Endothelial cell of umbilical vein (primary cell): ENCODE measurements at regions not wholly inside any gene's neighbourhood (a gene's known extent, or its start where the extent isn't known, plus 50 kb on each side); places are given as distances from the start of the nearest gene placed in this dataset.
"Not testable (repeated sequence)": the region's sequence is repeated elsewhere in the genome, so short reads cannot be mapped to it uniquely, and the experiment has no call there.

Experiments
- BruUV-seq: library from RNA; stranded (reverse); fragments of 400-500 nt; replicated peaks from 2 replicates; lab custom pipeline; 2021; lab: Mats Ljungman, UMichigan
- CTCF ChIA-PET: fragments of 300-600, 350-600 bp; sonication (Branson Sonifier 250); formaldehyde crosslinking; loops from one replicate; lab custom pipeline; 2021; ENCODE audit warnings: antibody characterized with exemption, inconsistent platforms; lab: Charles Lee
- POLR2A ChIA-PET: fragments of 300-600, 350-600 bp; sonication (Branson Sonifier 250); formaldehyde crosslinking; loops from one replicate; lab custom pipeline; 2021; ENCODE audit warnings: antibody characterized with exemption, inconsistent platforms; lab: Charles Lee
- DNase-seq: peaks from one replicate; pipeline ENCODE4 v3.0.0-alpha.2; 2011; ENCODE audit warnings: low read depth, low spot score
- FAIRE-seq: peaks from 2 replicates; lab custom pipeline; 2011; peaks lifted over from hg19 to GRCh38; lab: Jason Lieb, UNC
- H2AFZ ChIP-seq: 2 replicates; pipeline ENCODE4 v1.6.0; 2012; ENCODE audit warnings: low read depth, low read length, control low read depth, inconsistent platforms
- H3K27ac ChIP-seq: 2 replicates; pipeline ENCODE4 v1.5.1; 2011; ENCODE audit warnings: low read depth, mild to moderate bottlenecking, control low read depth, low read length, moderate library complexity; ENCODE audit not compliant: insufficient read depth
- H3K27me3 ChIP-seq, 2 experiments: 2 replicates each; pipeline versions ENCODE4 v1.6.0 to v1.6.1; 2011; ENCODE audit warnings: low read length in 2 of 2, mixed read lengths in 1 of 2; ENCODE audit not compliant: control insufficient read depth in 2 of 2, insufficient read depth in 2 of 2
- H3K36me3 ChIP-seq, 2 experiments: 2 replicates in 1 of 2; 3 replicates in 1 of 2; pipeline ENCODE4 v1.5.1; 2011; ENCODE audit warnings: low read length in 2 of 2, mild to moderate bottlenecking in 1 of 2, moderate library complexity in 1 of 2; ENCODE audit not compliant: control insufficient read depth in 2 of 2, insufficient read depth in 2 of 2; ENCODE audit errors: extremely low read depth in 1 of 2
- H3K4me1 ChIP-seq: 3 replicates; pipeline ENCODE4 v1.5.1; 2011; ENCODE audit warnings: mild to moderate bottlenecking, low read length; ENCODE audit not compliant: control insufficient read depth, insufficient read depth; ENCODE audit errors: extremely low read depth
- H3K4me2 ChIP-seq: 2 replicates; pipeline ENCODE4 v1.6.1; 2011; ENCODE audit warnings: low read length, control low read depth, mixed read lengths; ENCODE audit not compliant: insufficient read depth
- H3K4me3 ChIP-seq, 3 experiments: fragments of 200-600 bp in 1 of 3; sonication (generic), shearing (Covaris generic) in 1 of 3; replicated peaks in 1 of 3; 2 replicates each; pipeline ENCODE4 v1.5.1; 2011 to 2016; ENCODE audit warnings: control low read depth in 3 of 3, low read length in 3 of 3, mild to moderate bottlenecking in 2 of 3, inconsistent platforms in 1 of 3, low read depth in 1 of 3, moderate library complexity in 1 of 3; ENCODE audit not compliant: insufficient read depth in 1 of 3
- H3K79me2 ChIP-seq: 2 replicates; pipeline ENCODE4 v1.6.0; 2012; ENCODE audit warnings: low read length, inconsistent platforms; ENCODE audit not compliant: control insufficient read depth, insufficient read depth
- H3K9ac ChIP-seq: replicated peaks from 2 replicates; pipeline ENCODE3; 2011; ENCODE audit warnings: low read length, control low read depth; ENCODE audit not compliant: insufficient read depth; ENCODE audit errors: extremely low read depth
- H3K9me1 ChIP-seq: replicated peaks from 3 replicates; pipeline ENCODE4 v1.6.0; 2011; ENCODE audit warnings: mild to moderate bottlenecking, low read length; ENCODE audit not compliant: control insufficient read depth, insufficient read depth; ENCODE audit errors: extremely low read depth
- H3K9me3 ChIP-seq: replicated peaks from 2 replicates; pipeline ENCODE4 v1.5.1; 2012; ENCODE audit warnings: low read length, inconsistent platforms; ENCODE audit not compliant: control insufficient read depth, insufficient read depth
- H4K20me1 ChIP-seq: replicated peaks from 2 replicates; pipeline ENCODE3; 2011; ENCODE audit warnings: mild to moderate bottlenecking, low read length; ENCODE audit not compliant: control insufficient read depth, insufficient read depth; ENCODE audit errors: extremely low read depth
- EZH2 ChIP-seq: IDR thresholded peaks from 2 replicates; pipeline ENCODE4 v1.6.1; 2012; ENCODE audit warnings: borderline replicate concordance, low read depth, mild to moderate bottlenecking, moderate library complexity, low read length, inconsistent platforms; ENCODE audit not compliant: severe bottlenecking
- FOS ChIP-seq: IDR thresholded peaks from 2 replicates; pipeline ENCODE4 v1.6.1; 2011; ENCODE audit warnings: mild to moderate bottlenecking, low read length, moderate library complexity, borderline replicate concordance; ENCODE audit not compliant: insufficient read depth
- GATA2 ChIP-seq: IDR thresholded peaks from 2 replicates; pipeline ENCODE4 v1.7.0; 2011; ENCODE audit warnings: low read depth, mild to moderate bottlenecking, moderate library complexity, mixed read lengths, low read length; ENCODE audit not compliant: insufficient read length, insufficient read depth
- JUN ChIP-seq: IDR thresholded peaks from 2 replicates; pipeline ENCODE4 v1.6.1; 2011; ENCODE audit warnings: borderline replicate concordance, low read depth; ENCODE audit not compliant: insufficient read length, insufficient read depth
- MAX ChIP-seq: IDR thresholded peaks from 2 replicates; pipeline ENCODE4 v1.6.1; 2011; ENCODE audit not compliant: insufficient read depth, insufficient read length
- POLR2A ChIP-seq: IDR thresholded peaks from 2 replicates; pipeline ENCODE4 v1.6.1; 2012; ENCODE audit warnings: low read depth, mild to moderate bottlenecking, control low read depth, low read length
- POLR2AphosphoS5 ChIP-seq: IDR thresholded peaks from 2 replicates; pipeline ENCODE4 v1.6.1; 2012; ENCODE audit warnings: low read depth, mild to moderate bottlenecking, control low read depth, low read length, moderate library complexity; ENCODE audit not compliant: insufficient read depth
- dilution Hi-C: fragments of 300-500 bp; cut with MboI; formaldehyde crosslinking; loops from one replicate; pipeline ENCODE4 v1.15.0; 2019; ENCODE audit warnings: low sequenced_read_pairs; ENCODE audit not compliant: extremely low pct_ligation_motif_present
- intact Hi-C: fragments of 100-400 bp; cut with micrococcal nuclease; formaldehyde crosslinking; loops from one replicate; pipeline ENCODE4 v1.10.0; 2022
- TF ChIP-seq, protein P1 (sequence below), 2 donors: IDR thresholded peaks; 1 replicate in 1 of 2; 2 replicates in 1 of 2; pipeline ENCODE4 v1.5.1; 2011; ENCODE audit warnings: low read length in 2 of 2, mild to moderate bottlenecking in 2 of 2, moderate library complexity in 2 of 2, control low read depth in 1 of 2, inconsistent platforms in 1 of 2, low read depth in 1 of 2; ENCODE audit not compliant: insufficient read depth in 1 of 2; ENCODE audit errors: extremely low read depth in 1 of 2

GRCh38 chr18:56282234-56283104 lies 355.9 kb downstream of the TXNL1 start:
- H3K27me3 ChIP-seq, result no peaks in the 10 kb centered on the region
- no peak overlapping the region for H3K9ac ChIP-seq
- no peak for TF ChIP-seq POLR2AphosphoS5
- TF ChIP-seq, protein P1, sequence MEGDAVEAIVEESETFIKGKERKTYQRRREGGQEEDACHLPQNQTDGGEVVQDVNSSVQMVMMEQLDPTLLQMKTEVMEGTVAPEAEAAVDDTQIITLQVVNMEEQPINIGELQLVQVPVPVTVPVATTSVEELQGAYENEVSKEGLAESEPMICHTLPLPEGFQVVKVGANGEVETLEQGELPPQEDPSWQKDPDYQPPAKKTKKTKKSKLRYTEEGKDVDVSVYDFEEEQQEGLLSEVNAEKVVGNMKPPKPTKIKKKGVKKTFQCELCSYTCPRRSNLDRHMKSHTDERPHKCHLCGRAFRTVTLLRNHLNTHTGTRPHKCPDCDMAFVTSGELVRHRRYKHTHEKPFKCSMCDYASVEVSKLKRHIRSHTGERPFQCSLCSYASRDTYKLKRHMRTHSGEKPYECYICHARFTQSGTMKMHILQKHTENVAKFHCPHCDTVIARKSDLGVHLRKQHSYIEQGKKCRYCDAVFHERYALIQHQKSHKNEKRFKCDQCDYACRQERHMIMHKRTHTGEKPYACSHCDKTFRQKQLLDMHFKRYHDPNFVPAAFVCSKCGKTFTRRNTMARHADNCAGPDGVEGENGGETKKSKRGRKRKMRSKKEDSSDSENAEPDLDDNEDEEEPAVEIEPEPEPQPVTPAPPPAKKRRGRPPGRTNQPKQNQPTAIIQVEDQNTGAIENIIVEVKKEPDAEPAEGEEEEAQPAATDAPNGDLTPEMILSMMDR (IDR thresholded peaks at IDR 0.05; ENCODE audit: extremely low read depth in 1 of 2, insufficient read depth in 1 of 2, low read depth in 1 of 2, low read length in 2 of 2), result no peak
- no peak for TF ChIP-seq EZH2
- TF ChIP-seq GATA2, result no peak
- TF ChIP-seq MAX, result no peak
- no peak for TF ChIP-seq JUN
- no peak for TF ChIP-seq POLR2A
- TF ChIP-seq FOS, result no peak
- no peak for FAIRE-seq
- no peak for DNase-seq
- H3K9me3 ChIP-seq, result no peaks in the 10 kb centered on the region
- no peaks in the 10 kb centered on the region for H3K9me1 ChIP-seq
- dilution Hi-C loops (no loop called here), intact Hi-C loops (no loop called here)
- ChIA-PET POLR2A (no interaction called here), CTCF (no interaction called here)
- BruUV-seq, result no TSS peak
- peaks cover 3% of the 10 kb centered on the region for H3K4me1 ChIP-seq
- no peaks in the 10 kb centered on the region for H3K36me3 ChIP-seq
- no peaks in the 10 kb centered on the region for H4K20me1 ChIP-seq
- H3K4me3 ChIP-seq, result no peak overlapping the region
- no peaks in the 10 kb centered on the region for H3K79me2 ChIP-seq
- H3K27ac ChIP-seq, result no peak overlapping the region
- H3K4me2 ChIP-seq, result no peak overlapping the region
- no peak overlapping the region for H2AFZ ChIP-seq

GRCh38 chr18:56279816-56280215 lies 358.6 kb downstream of the TXNL1 start:
- BruUV-seq, FAIRE-seq, H3K4me3 ChIP-seq, H4K20me1 ChIP-seq, DNase-seq, H3K9ac ChIP-seq, POLR2A ChIA-PET, H3K4me2 ChIP-seq, H3K36me3 ChIP-seq, H3K27me3 ChIP-seq, dilution Hi-C loops, H3K9me1 ChIP-seq, intact Hi-C loops, H3K4me1 ChIP-seq, H3K9me3 ChIP-seq, H3K27ac ChIP-seq, H2AFZ ChIP-seq, H3K79me2 ChIP-seq, CTCF ChIA-PET: not testable (repeated sequence)
